GM12891 (cell line): ENCODE measurements at regions not wholly inside any gene's neighbourhood (a gene's known extent, or its start where the extent isn't known, plus 50 kb on each side); places are given as distances from the start of the nearest gene placed in this dataset.

Experiments used
- PAX5 ChIP-seq: IDR thresholded peaks from 2 replicates; pipeline ENCODE4 v1.6.1; 2011; ENCODE audit warnings: low read length, moderate library complexity, mild to moderate bottlenecking; ENCODE audit not compliant: insufficient read depth, severe bottlenecking
- POLR2A ChIP-seq: IDR thresholded peaks from 2 replicates; pipeline ENCODE4 v1.6.1; 2011; ENCODE audit warnings: low read depth, low read length, control low read depth
- POLR2AphosphoS5 ChIP-seq: IDR thresholded peaks from 2 replicates; pipeline ENCODE4 v1.6.1; 2011; ENCODE audit warnings: low read depth, low read length, control low read depth
- POU2F2 ChIP-seq: IDR thresholded peaks from 2 replicates; pipeline ENCODE4 v1.6.1; 2011; ENCODE audit warnings: low read depth, mild to moderate bottlenecking, control low read depth, low read length, moderate library complexity
- SPI1 ChIP-seq: IDR thresholded peaks from 2 replicates; pipeline ENCODE4 v1.6.1; 2011; ENCODE audit warnings: low read depth, low read length, control low read depth
- TAF1 ChIP-seq: IDR thresholded peaks from 2 replicates; pipeline ENCODE4 v1.6.1; 2011; ENCODE audit warnings: low read depth, low read length, control low read depth

- TF ChIP-seq POU2F2, result peak; percentile 29; the same call in 1 of the 2 replicates
- TF ChIP-seq POLR2AphosphoS5, result no peak
- no peak for TF ChIP-seq TAF1
- no peak for TF ChIP-seq POLR2A
- 0 out of 2 replicates have a peak, but pooled peaks have one; percentile 35 for TF ChIP-seq SPI1
- TF ChIP-seq PAX5, result no peak
Observed at GRCh38 chr18:76620321-76621170, 125.5 kb upstream of the ZNF516 start.
